SK-N-MC (cell line): ENCODE measurements at regions not wholly inside any gene's neighbourhood (a gene's known extent, or its start where the extent isn't known, plus 50 kb on each side); places are given as distances from the start of the nearest gene placed in this dataset.

Source experiments
- DNase-seq: peaks from one replicate; pipeline ENCODE4 v3.0.0-alpha.2; 2011; ENCODE audit warnings: low read depth, low spot score
- H3K27ac ChIP-seq: fragments of 200-600 bp; sonication (generic); 2 replicates; pipeline ENCODE4 v1.5.1; 2016; ENCODE audit warnings: mixed run types
- H3K36me3 ChIP-seq: fragments of 200-600 bp; sonication (generic); 2 replicates; pipeline ENCODE4 v1.6.1; 2017; ENCODE audit warnings: antibody characterized with exemption, low read length, mixed read lengths; ENCODE audit not compliant: insufficient read depth
- H3K4me3 ChIP-seq: fragments of 200-600 bp; sonication (generic); 2 replicates; pipeline ENCODE4 v1.5.1; 2016
- H3K9ac ChIP-seq: fragments of 200-600 bp; sonication (generic); 2 replicates; pipeline ENCODE4 v1.8.0; 2017; ENCODE audit warnings: mixed run types, mixed read lengths; ENCODE audit not compliant: insufficient read length
- H3K9me3 ChIP-seq: fragments of 200-600 bp; sonication (generic); 2 replicates; pipeline ENCODE4 v1.6.1; 2017; ENCODE audit warnings: low read depth, mild to moderate bottlenecking, antibody characterized with exemption, low read length, moderate library complexity, mixed read lengths
- EZH2 ChIP-seq: fragments of 200-600 bp; sonication (generic); IDR thresholded peaks from one replicate; pipeline ENCODE4 v1.6.1; 2017; ENCODE audit warnings: antibody characterized with exemption
- FOXP2 ChIP-seq: optimal IDR thresholded peaks from 2 replicates; pipeline ENCODE3; 2011; ENCODE audit warnings: mild to moderate bottlenecking, moderate library complexity; ENCODE audit not compliant: insufficient read depth; ENCODE audit errors: extremely low read length, control extremely low read depth
- POLR2AphosphoS5 ChIP-seq: IDR thresholded peaks from 2 replicates; pipeline ENCODE4 v1.6.1; 2012; ENCODE audit warnings: mild to moderate bottlenecking, low read depth, low read length, borderline replicate concordance

GRCh38 chr12:118743896-118744700, 237.2 kb upstream of the SRRM4 start:
- Histone ChIP-seq H3K36me3 (no peaks in the 10 kb centered on the region), H3K4me3 (no peak overlapping the region), H3K27ac (no peak overlapping the region), H3K9me3 (no peaks in the 10 kb centered on the region), H3K9ac (no peak overlapping the region)
- DNase-seq, result no peak
- TF ChIP-seq EZH2, result no peak
- no peak for TF ChIP-seq FOXP2
- no peak for TF ChIP-seq POLR2AphosphoS5

GRCh38 chr12:118746176-118746575, 235.2 kb upstream of the SRRM4 start:
- Histone ChIP-seq H3K9ac (no peak overlapping the region), H3K36me3 (no peaks in the 10 kb centered on the region), H3K27ac (no peak overlapping the region), H3K4me3 (no peak overlapping the region), H3K9me3 (no peaks in the 10 kb centered on the region)
- TF ChIP-seq POLR2AphosphoS5, result no peak
- TF ChIP-seq EZH2, result no peak
- no peak for TF ChIP-seq FOXP2
- DNase-seq, result no peak

- Histone ChIP-seq H3K9me3 (no peaks in the 10 kb centered on the region), H3K9ac (no peak overlapping the region), H3K27ac (no peak overlapping the region), H3K4me3 (no peak overlapping the region), H3K36me3 (no peaks in the 10 kb centered on the region)
- no peak for TF ChIP-seq POLR2AphosphoS5
- no peak for TF ChIP-seq EZH2
- no peak for TF ChIP-seq FOXP2
- DNase-seq, result no peak
Measured at GRCh38 chr12:118746960-118747359, 234.4 kb upstream of the SRRM4 start.

DNA sequence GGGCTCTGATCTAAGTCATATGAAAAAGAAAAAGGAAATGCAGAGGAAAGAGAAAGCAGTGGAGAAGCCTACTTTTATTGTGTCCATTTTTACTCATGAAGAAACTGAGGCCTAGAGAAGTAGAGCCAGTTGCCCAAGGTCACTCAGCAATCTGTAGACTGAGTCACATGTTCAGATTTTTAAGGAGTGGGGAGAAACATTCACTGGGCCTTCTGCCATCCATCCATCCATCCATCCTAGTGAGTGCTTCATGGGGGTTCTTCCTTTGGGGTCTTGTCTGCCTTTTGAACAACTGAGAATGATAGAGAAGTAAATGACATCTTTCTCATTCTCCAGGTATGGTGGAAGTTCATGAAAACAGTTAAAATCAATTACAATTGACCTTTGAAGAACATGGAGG, 233.6 kb upstream of the SRRM4 start:
- H3K9me3 ChIP-seq, result no peaks in the 10 kb centered on the region
- no peak for DNase-seq
- no peak overlapping the region for H3K9ac ChIP-seq
- no peak overlapping the region for H3K4me3 ChIP-seq
- TF ChIP-seq POLR2AphosphoS5, result no peak
- TF ChIP-seq EZH2, result no peak
- no peak for TF ChIP-seq FOXP2
- H3K36me3 ChIP-seq, result no peaks in the 10 kb centered on the region
- no peak overlapping the region for H3K27ac ChIP-seq

DNA sequence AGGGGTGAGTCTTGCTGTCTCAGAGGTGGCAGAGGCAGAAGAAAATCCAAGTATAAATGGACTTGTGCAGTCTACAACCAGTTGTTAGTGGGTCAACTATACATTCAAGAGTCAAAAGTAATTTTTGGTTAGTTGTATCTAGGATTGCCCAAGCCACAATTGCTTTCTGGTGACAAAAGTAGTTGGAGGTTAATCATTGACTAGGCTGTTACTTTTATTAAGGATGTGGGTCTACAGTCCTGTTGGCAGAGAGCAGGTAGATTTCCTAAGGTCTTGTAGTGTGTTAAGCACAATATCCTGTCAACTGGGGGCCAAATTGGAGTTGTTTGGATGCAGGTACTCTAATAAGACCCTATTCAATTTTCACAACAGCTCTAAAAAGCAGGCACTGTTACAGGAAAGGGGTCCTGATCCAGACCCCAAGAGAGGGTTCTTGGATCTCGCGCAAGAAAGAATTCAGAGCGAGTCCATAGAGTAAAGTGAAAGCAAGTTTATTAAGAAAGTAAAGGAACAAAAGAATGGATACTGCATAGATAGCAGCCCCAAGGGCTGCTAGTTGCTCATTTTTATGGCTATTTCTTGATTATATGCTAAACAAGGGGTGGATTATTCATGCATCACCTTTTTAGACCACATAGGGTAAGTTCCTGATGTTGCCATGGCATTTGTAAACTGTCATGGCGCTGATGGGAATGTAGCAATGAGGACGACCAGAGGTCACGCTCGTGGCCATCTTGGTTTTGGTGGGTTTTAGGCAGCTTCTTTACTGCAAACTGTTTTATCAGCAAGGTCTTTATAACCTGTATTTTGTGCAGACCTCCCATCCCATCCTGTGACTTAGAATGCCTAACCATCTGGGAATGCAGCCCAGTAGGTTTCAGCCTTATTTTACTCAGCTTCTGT, 232.6 kb upstream of the SRRM4 start:
- TF ChIP-seq EZH2, result no peak
- TF ChIP-seq POLR2AphosphoS5, result no peak
- TF ChIP-seq FOXP2, result no peak
- H3K9ac ChIP-seq, result no peak overlapping the region
- no peak for DNase-seq
- no peaks in the 10 kb centered on the region for H3K36me3 ChIP-seq
- no peaks in the 10 kb centered on the region for H3K9me3 ChIP-seq
- H3K27ac ChIP-seq, result no peak overlapping the region
- no peak overlapping the region for H3K4me3 ChIP-seq

DNA sequence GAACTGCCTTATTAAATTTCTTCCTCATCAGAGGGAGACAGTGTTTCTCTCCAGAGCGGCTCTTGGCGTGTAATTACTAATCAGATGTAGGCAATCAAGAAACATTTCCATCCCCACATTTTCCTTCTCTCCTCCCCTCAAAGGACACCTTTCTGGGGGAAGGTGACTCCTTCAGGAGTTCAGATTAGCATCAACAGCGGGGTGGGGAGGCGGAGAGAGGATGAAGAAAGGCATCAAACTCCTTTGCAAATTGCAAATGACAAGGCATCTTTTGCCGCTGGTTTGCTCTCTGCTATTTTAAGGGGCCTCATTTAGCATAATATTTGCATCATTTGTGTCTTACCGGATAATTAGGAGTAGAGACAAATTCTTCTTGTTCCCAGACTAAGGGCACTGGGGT, 231.7 kb upstream of the SRRM4 start:
- H3K27ac ChIP-seq, result no peak overlapping the region
- no peak overlapping the region for H3K9ac ChIP-seq
- no peaks in the 10 kb centered on the region for H3K9me3 ChIP-seq
- TF ChIP-seq EZH2 (no peak), POLR2AphosphoS5 (no peak), FOXP2 (no peak)
- H3K4me3 ChIP-seq, result no peak overlapping the region
- DNase-seq, result no peak
- no peaks in the 10 kb centered on the region for H3K36me3 ChIP-seq

DNA sequence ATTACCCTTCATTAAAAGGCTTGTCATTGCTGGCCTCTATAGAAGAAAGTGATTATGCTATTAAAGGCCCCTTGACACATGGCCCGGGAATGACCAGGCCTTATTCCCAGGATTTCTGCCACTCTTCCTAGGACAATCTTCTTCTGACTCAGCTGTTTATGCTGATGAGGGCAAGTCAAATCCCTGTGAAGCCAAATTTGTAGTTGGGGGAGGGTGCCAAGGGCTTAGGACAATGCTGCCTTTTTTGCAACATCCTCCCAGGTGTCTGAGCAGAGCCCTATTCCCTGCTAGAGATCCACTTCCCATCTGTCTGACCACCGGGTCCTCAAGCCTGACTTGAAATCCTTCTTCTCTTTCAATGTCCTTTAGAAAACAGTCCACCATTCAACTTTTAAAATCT, 230.7 kb upstream of the SRRM4 start:
- Histone ChIP-seq H3K4me3 (no peak overlapping the region), H3K9me3 (no peaks in the 10 kb centered on the region), H3K36me3 (no peaks in the 10 kb centered on the region), H3K27ac (no peak overlapping the region), H3K9ac (no peak overlapping the region)
- DNase-seq, result no peak
- TF ChIP-seq POLR2AphosphoS5 (no peak), FOXP2 (no peak), EZH2 (no peak)

GRCh38 chr12:118751355-118751754, 230.0 kb upstream of the SRRM4 start:
- no peak overlapping the region for H3K4me3 ChIP-seq
- TF ChIP-seq FOXP2 (no peak), EZH2 (no peak), POLR2AphosphoS5 (no peak)

More at GRCh38 chr12:118751355-118751754, 230.0 kb upstream of the SRRM4 start:
- H3K36me3 ChIP-seq, result no peaks in the 10 kb centered on the region
- H3K27ac ChIP-seq, result no peak overlapping the region
- DNase-seq, result no peak
- no peak overlapping the region for H3K9ac ChIP-seq
- no peaks in the 10 kb centered on the region for H3K9me3 ChIP-seq
